HG02642 (cell line): ENCODE measurements at regions not wholly inside any gene's neighbourhood (a gene's known extent, or its start where the extent isn't known, plus 50 kb on each side); places are given as distances from the start of the nearest gene placed in this dataset.
"Not testable (repeated sequence)": the region's sequence is repeated elsewhere in the genome, so short reads cannot be mapped to it uniquely, and the experiment has no call there.

Experiments used
- ATAC-seq: cut with Tn5 transposase; IDR thresholded peaks from one replicate; pipeline ENCODE4 v1.9.1; 2021; ENCODE audit warnings: mild to moderate bottlenecking; ENCODE audit not compliant: unreplicated experiment, poor library complexity

GRCh38 chr1:238606457-238606856, 715.7 kb upstream of the ZP4 start:
- no peak for ATAC-seq

- ATAC-seq = no peak
Measured at GRCh38 chr1:238604357-238604756, 713.6 kb upstream of the ZP4 start.

- not testable (repeated sequence) for ATAC-seq
Measured at GRCh38 chr1:238601604-238602003, 710.9 kb upstream of the ZP4 start.

GRCh38 chr1:238596703-238597102, 706.0 kb upstream of the ZP4 start:
- ATAC-seq = no peak

GRCh38 chr1:238592621-238593020, 701.9 kb upstream of the ZP4 start:
- ATAC-seq = no peak

- no peak for ATAC-seq
Measured at GRCh38 chr1:238589843-238590435, 699.2 kb upstream of the ZP4 start.

- no peak for ATAC-seq
Measured at GRCh38 chr1:238582816-238583215, 692.1 kb upstream of the ZP4 start.

GRCh38 chr1:238581332-238581731, 690.6 kb upstream of the ZP4 start:
- no peak for ATAC-seq

- ATAC-seq = no peak
Measured at GRCh38 chr1:238568735-238569134, 678.0 kb upstream of the ZP4 start.

- no peak for ATAC-seq
Measured at GRCh38 chr1:238562341-238562740, 671.6 kb upstream of the ZP4 start.

- no peak for ATAC-seq
Measured at GRCh38 chr1:238558746-238559145, 668.0 kb upstream of the ZP4 start.

- ATAC-seq = no peak
Measured at GRCh38 chr1:238558156-238558555, 667.4 kb upstream of the ZP4 start.

- ATAC-seq = no peak
Measured at GRCh38 chr1:238552271-238552670, 661.5 kb upstream of the ZP4 start.

- ATAC-seq = no peak
Measured at GRCh38 chr1:238549137-238549536, 658.4 kb upstream of the ZP4 start.

GRCh38 chr1:238546118-238546517, 655.4 kb upstream of the ZP4 start:
- no peak for ATAC-seq

GRCh38 chr1:238537641-238538040, 646.9 kb upstream of the ZP4 start:
- ATAC-seq = no peak

GRCh38 chr1:238530209-238530851, 639.6 kb upstream of the ZP4 start:
- ATAC-seq = no peak

- no peak for ATAC-seq
Measured at GRCh38 chr1:238517711-238518110, 627.0 kb upstream of the ZP4 start.

- ATAC-seq = no peak
Measured at GRCh38 chr1:238501290-238501689, 610.6 kb upstream of the ZP4 start.

- no peak for ATAC-seq
Measured at GRCh38 chr1:238499021-238499420, 608.3 kb upstream of the ZP4 start.

GRCh38 chr1:238492271-238492670, 601.5 kb upstream of the ZP4 start:
- ATAC-seq = no peak

GRCh38 chr1:238491265-238491664, 600.5 kb upstream of the ZP4 start:
- ATAC-seq = no peak
